Activated CD8-positive, alpha-beta memory T cell treated with anti-CD3 and anti-CD28 coated beads for 36 hours (primary cell): ENCODE measurements at regions not wholly inside any gene's neighbourhood (a gene's known extent, or its start where the extent isn't known, plus 50 kb on each side); places are given as distances from the start of the nearest gene placed in this dataset.
"Not testable (repeated sequence)": the region's sequence is repeated elsewhere in the genome, so short reads cannot be mapped to it uniquely, and the experiment has no call there.

ENCODE experiments used
- CTCF ChIA-PET: fragments of 350-600 bp; sonication (Branson Sonifier 250); formaldehyde crosslinking; loops from one replicate; lab custom pipeline; 2021; ENCODE audit warnings: antibody characterized with exemption; lab: Charles Lee
- POLR2A ChIA-PET: fragments of 350-600 bp; sonication (Branson Sonifier 250); formaldehyde crosslinking; loops from one replicate; lab custom pipeline; 2021; ENCODE audit warnings: antibody characterized with exemption; lab: Charles Lee

DNA sequence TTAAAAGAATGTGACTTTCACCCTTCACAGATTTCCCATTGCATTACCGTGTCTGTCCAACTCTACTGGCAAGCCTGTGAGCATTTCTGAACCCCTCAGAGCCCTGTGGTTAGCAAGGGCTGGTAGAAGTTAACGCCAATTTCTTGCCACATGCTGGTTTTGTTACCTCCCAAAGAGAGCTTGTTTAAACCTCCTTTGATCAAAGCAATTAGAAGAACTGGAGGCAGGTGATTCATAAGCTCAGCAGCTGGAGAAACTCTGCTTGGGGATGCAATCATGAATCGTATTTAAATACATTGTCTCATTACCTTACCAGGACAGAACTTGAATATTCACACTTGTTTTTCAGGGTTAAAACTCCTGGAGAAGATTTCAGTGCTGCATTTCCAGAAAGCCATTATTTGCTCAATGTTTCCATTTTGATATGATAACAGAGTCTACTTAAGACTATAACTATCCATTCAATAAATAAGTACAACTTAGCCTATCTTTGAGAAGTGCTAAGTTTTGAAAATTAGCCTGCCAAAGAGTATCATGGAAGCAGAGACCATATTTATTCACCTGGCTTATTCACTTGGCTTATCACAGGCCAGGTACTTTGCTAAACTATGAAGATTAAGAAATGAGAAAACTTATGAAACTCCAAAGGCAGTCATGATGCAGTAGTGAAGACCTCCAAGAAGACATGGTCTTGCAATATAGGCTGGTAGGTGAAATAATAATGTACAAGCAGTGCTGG lies 292.8 kb downstream of the INSIG2 start:
- CTCF ChIA-PET: no interaction called here

DNA sequence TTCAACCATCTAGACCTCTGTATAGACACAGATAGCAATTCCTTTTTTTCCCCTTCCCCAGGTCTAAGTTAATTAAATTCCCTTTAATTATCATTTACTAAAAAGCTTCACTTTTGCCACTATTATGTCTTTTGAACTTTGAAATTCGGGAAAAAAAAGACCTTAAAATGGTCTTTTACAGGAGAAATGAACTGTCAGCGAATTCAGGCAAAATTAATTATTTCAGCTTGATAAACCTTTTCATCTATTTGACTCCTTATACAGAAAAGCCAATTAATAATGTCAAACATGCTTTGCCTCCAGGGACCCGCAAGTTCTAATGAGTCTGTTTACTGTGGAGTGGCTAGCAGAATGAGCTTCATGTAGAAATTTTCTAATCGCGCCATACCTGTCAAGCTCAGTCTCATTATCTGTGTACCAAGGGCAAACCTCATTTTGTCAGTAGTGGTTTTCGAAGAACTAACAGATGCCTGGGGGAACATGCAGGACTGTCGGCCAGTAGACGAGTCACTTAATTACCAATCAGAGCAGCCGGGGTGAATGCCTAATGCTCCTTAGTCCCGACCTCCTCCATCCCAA lies 287.7 kb downstream of the INSIG2 start:
- ChIA-PET POLR2A (no interaction called here), CTCF (no interaction called here)

More for the DNA sequence above, 292.8 kb downstream of the INSIG2 start:
- POLR2A ChIA-PET: no interaction called here

DNA sequence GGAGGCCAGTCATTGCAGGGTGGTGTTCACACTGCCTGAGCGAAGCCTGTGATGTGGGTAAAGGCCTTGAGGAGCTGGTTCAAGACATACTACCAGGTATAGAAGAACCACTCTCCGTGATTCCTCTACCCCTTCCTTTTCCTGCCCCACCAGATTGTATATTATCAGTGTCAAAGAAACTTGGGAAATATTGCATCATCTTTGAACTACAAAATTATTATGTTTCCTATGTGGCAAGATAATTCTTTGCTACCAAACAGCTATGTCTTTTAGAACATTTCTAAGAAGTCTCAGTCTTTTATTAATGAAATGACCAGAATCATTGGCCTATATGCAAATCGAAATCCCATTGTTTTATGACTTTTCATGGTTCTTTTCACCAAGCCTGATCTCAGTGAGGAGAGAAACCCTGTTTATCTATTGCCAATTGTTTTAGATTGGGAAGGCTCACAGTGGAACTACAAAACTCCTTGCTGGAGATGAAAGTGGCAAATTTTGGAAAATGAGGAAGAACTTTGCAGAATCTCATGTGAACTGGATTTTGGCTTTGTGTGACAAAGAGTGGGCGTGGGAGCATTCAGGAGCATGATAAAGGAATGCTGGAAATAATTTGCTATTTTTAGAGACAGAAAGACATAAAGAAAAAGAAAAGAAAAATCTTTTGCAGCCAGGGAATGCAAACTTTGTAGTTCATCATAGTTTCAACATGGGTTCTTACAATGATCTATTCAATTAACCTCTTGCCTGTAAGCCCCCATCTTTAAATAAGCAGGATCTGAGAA lies 286.9 kb downstream of the INSIG2 start:
- ChIA-PET POLR2A (no interaction called here), CTCF (no interaction called here)

DNA sequence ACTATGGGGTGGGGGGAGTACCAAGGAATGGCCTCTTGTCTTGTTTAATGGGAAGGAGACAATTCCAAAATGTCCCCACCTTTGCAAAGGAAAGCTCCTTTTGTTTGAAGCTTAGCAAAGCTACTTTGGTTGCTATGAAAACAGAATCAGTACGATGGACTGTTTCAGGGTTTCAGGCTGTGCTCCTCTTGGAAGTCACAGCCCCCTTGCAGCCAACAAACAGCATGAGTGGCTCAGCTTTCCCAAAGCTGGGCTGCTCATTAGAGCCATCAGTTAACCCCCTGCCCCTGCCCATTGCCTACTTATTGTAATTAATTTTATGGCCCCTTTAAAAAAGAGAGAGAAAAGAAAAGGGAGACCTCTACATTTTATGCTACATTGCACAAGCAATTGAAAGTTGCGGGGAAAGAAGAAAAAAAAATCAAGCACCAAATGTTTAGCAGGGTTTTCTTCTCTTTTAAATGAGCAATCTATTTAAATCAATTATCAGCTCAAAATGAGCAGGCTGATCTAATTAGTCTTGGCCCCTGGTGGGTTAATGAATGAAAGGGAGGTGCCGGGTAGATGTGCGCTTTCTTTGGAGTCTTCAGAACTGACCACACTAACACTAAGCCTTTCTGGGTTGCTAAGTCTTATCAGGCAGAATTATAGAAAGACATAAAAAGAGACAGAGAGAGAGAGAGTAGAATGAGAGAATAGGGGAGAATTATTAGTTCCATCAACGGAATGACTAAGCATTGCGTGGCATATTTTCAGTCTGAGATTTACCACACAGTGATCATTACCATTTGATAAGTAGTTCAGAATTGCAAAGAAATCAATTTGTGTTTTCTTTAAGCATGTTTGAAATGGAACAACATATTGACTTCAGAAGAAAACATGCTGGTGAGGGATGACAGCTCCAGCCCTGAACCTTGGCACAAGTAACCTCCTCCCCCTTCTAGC lies 284.9 kb downstream of the INSIG2 start:
- POLR2A ChIA-PET: no interaction called here

DNA sequence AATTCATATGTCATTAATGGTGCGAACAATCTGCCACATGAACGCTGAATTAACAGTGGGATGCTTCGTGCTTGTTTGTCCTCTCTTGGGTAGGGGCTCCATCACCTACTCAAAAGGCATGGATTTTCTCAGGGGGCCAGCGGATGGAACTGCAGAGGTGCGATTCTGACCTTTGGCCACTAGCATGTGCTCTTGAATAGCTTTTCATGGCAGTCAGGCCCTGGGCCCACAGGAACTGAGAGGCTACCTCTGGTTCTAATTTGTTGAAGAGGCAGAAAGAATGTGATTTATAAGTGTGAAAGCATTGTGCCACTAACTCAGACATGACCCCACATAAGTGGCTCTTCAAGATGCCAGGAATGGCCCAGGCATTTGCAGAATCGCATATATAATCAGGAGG lies 283.2 kb downstream of the INSIG2 start:
- ChIA-PET CTCF (no interaction called here), POLR2A (no interaction called here)

More for the DNA sequence above, 284.9 kb downstream of the INSIG2 start:
- CTCF ChIA-PET: no interaction called here

DNA sequence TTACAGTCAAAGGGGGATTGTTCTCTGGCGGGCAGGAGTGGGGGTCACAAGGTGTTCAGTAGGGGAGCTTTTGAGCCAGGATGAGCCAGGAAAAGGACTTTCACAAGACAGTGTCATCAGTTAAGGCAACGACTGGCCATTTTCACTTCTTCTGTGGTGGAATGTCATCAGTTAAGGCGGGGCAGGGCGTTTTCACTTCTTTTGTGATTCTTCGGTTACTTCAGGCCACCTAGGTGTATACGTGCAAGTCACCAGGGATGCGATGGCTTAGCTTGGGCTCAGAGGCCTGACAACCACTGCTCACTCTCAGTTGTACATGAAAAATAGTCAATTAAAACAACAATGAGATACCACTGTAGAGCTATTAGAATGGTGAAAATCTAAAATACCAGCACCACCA lies 281.2 kb downstream of the INSIG2 start:
- POLR2A ChIA-PET, CTCF ChIA-PET: not testable (repeated sequence)

DNA sequence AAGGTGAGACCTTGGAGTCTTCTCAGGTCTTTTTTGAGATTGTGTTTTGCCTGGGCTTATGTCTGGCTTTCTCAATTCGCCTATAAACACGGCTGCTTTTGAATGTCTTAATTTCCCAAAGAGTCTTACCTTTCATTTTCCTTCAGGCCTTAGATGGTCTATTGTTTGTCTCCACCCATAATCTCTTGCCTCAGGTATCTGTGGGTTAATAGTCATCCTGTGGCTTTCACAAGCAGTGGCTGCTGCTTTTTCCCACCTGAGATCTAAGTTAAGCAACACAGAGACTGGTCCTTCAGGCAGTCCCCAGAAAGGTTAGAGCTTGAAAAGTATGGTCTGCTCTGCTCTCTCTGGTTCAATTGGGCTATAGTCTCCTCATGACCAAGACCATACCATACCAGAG lies 275.3 kb downstream of the INSIG2 start:
- POLR2A ChIA-PET: no interaction called here

DNA sequence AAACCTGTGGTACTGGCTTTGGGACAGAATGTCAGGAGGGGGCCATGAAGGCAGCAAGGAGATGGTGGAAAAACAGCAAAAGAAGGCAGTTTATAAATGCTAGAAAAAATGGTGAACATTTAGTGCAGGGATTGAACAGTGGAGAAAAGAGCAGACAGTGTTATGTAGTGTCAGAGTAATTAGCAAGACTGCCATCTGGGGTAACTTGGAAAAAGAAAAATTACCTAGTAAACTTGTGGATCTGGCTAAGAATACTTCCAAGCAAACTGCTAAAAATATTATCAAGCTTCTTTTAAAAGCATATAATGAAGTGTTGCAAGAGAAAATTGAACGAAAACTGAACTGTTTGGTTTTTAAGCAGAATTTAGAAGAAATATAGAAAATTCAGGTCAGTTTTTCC lies 267.8 kb downstream of the INSIG2 start:
- ChIA-PET POLR2A (no interaction called here), CTCF (no interaction called here)

More for the DNA sequence above, 275.3 kb downstream of the INSIG2 start:
- CTCF ChIA-PET: no interaction called here

DNA sequence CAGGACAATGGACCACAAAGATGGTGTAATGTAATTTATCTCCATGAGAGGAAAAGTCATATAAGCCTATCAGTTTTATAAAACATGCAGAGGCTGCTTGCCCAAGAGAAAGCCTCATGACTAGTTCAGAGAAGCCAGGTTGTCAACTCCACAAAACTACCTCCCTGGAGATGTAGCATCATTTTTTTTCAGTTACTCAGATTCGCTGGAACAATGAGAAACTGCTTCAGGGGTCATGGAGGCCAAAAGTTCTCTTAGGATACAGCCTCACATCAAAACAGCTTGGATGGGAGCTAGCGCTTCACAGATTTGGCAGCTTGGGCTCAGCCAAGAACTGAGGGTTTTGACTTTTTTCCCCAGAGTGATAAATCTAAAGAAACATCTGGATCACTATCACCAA lies 263.5 kb downstream of the INSIG2 start:
- ChIA-PET CTCF (no interaction called here), POLR2A (no interaction called here)

DNA sequence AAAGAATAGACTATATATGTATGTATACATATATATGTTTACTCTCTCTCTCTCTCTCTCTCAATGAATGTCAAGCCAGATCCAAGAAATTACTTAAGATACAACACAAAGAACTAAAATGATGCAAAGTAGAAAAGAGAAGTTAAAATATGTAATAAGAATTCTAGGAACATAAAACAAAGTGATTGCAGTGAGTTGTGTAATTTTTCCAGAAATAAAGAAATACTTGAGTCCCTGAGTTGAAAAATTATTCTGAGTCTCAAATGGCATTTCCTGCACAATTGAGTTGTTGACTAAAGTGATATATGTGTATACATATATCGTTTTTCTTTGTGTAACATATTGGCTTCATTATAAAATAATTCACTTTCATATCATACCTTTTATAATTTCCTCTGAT lies 262.4 kb downstream of the INSIG2 start:
- CTCF ChIA-PET: no interaction called here
- POLR2A ChIA-PET: no interaction called here

DNA sequence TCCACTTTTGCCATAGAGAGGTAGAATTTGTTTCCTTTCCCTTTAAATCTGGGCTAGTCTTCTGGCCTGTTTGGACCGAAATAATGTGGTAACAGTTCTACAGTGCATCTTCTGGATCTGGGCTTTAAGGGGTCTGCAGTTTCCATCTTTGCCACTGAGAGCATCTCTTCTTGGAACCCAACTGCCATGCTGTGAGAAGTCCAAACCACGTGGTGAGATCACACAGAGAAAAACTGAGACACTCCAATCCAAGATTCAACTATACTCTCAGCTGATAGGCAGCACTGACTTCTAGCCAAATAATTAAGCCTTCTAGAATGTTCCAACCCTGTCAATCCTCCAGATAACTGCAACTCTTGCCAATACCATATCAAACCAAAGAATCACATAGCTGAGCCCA lies 261.1 kb downstream of the INSIG2 start:
- POLR2A ChIA-PET: no interaction called here
- CTCF ChIA-PET: no interaction called here

DNA sequence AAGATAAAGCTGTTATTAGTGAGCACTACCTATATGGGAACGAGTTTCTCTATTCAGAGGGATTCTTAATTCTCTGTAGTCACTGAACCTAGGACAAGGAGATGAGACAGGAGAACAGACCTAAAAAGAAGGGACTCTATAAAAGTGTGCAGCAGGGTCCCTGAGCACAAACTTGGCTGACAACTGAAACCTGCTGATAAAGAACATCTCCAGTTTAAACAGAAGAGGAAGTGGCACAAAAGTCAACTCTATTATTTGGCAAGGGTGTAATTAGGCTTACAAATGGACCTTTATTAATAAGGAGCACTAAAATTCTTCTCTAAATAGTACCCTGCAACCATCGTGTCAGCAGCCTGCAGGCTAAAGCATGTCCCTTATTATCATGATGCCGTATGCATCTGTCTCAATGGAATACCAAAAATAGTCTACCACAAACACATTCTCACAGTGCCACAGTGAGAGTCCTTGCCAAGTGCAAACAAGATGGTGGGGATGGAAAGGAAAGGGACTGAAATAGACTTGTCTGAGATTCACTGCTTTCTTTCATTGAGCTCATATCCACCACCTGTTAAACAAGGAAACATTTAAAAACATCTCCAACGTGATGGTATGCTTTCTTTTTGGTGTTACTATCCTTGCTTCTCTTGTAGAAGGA lies 260.2 kb downstream of the INSIG2 start:
- POLR2A ChIA-PET: no interaction called here

DNA sequence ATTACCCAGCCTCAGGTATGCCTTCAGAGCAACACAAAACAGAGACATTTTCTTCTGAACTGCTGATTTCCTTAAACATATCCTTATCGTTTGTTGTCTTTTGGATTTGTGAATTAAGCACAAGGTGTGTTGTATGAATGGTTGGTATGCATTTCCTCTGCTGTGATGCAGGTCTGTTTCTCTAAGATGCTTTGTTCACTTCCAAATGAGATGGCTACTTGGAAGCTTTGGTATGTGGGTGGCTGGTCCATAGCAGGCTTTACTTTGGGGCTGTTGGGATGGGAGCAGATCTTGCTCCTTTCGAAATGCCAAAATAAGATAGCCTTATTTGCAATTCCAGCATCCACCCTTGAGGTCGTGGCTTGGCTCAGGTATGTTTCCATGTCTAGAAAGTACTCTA lies 257.2 kb downstream of the INSIG2 start:
- CTCF ChIA-PET: no interaction called here
- POLR2A ChIA-PET: no interaction called here

More for the DNA sequence above, 260.2 kb downstream of the INSIG2 start:
- CTCF ChIA-PET: no interaction called here

DNA sequence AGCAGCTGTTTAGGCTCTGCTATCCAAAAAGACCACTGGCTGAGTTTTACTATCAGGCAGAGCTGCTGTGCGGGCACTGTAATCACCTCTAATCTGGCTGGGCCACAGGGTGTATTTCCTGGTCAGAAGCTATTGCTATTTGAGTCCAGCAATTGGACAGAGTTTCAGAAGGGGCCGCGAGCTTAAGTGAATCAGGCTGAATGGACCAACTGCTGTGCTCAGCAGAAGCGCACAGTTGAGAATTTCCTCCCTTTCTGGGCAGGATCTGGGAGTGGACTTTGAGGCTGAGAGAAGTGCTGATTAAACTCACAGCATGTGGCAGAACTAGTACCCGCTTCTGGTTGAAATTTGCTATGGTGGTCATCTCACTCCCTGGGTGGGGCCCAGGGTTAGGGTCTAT lies 251.8 kb downstream of the INSIG2 start:
- POLR2A ChIA-PET: no interaction called here
- CTCF ChIA-PET: no interaction called here

DNA sequence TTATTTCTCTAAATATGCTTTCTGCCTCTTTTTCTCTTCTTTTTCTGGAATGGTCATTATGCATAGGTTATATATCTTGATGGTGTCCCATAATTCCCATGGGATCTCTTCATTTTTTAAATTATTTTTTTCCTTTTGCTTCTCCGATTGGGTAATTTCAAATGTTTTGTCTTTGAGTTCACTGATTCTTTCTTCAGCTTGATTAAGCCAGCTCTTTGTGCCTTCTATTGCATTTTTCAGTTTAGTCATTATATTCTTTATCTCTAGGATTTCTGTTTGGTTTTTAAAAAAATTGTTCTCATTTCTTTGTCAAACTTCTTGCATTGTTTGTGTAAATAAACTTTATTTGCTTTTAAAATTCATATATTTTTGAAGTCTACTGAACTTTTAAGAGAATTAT lies 251.1 kb downstream of the INSIG2 start:
- CTCF ChIA-PET: no interaction called here
- POLR2A ChIA-PET: no interaction called here

DNA sequence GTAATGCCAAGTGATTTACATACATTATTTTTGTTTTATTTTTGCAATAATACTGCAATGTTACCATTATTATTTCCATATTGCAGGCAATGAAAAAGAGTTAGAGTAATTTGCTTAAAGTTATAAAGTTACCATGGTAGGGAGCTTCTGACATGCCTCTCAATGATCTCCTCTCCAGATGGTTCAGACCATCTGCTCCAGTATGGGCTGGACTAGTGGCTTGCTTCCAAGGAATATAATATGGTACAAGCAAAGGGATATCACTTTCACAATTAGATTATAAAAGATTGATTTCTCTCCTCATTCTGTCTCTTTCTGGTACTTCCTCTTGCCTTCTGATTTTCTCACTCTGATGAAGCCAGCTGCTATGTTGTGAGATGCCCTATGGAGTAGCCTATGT lies 245.4 kb downstream of the INSIG2 start:
- ChIA-PET POLR2A (no interaction called here), CTCF (interaction anchor here (0.9 kb wide), 1 partner anchor 9 kb away, joined by 3 read pairs; no protein-coding TSS in a partner anchor)

DNA sequence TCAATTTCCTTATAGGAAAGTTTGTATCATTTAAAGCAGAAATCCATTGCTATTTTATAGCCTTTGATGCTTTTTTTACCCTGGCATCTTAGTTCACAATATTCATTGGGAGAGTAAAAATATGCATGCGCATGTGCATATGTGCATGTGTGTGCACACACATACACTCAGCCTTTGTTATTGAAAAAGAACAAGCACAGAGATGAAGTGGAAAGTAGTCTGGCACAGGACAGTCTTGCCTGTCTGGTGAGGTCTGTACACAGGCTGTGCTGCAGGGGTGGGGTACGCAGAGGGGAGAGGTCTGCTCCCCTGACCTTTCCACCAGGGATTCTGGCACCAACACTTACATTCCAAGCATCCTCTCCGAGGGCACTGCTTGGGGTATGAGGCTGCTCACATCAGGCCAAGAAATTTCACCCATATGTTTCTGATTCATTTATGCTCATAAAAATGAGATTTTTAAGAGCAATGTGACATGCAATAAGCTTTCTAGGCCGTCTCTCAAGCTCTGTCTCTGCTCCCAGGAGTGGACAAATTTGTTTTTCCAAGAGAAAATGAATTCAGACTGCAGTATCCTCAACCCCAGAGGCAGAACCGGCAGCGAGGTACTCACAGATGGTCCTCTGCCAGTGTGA lies 237.2 kb downstream of the INSIG2 start:
- ChIA-PET POLR2A (no interaction called here), CTCF (no interaction called here)

DNA sequence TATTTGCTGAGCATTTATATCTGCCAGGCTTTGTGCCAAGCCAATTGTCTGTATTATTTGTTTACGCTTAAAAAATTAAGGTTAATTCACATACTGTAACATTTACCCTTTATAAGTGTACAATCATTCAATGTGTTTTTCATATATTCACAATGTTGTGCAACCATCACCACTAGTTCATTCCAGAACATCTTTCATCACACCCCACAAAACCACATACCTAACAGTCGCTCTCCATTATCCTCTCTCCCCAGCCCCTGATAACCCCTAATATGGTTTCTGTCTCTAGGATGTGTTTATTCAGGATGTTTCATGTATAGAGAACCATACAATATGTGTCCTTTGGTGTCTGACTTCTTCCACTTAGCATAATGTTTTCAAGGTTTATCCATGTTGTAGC lies 234.1 kb downstream of the INSIG2 start:
- ChIA-PET CTCF (no interaction called here), POLR2A (no interaction called here)
